ENCODE measurements at regions not wholly inside any gene's neighbourhood (a gene's known extent, or its start where the extent isn't known, plus 50 kb on each side); places are given as distances from the start of the nearest gene placed in this dataset.

DNA sequence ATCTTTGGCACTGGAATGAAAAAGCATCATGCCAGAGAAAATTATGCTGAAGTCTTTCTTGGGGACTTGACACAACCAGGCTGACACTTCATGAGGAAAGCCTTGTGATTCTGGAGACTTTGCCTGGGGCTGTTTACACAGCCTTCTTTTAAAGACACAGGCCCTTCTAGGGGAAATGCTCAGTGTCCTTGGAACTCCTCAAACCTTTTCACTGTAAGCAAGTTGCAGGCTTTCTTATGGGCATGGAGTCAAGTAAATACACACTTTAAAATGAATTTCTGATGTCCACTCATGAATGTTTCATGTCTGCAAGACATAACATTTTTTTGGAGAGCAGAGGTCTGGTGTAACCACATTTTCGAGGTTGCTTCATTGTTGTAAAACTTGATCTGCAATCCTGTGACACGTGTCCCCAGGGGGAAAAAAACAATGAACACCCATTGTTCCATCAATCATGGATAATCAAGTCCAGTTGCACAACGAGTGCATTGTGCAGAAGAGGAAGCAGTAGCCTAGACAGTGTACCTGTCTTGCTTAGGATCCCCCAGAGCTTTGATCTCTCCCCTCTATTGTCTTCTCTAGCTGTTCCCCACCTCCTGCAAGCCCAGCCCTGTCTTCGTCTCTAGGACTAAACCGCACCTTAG, 155.1 kb upstream of the PRICKLE1 start:
- no peak overlapping the region for H3K9ac ChIP-seq (ENCODE audit: low read depth, low read length)
- no peak overlapping the region for H3K27ac ChIP-seq (ENCODE audit: low read length)
- peaks cover 19% of the 10 kb centered on the region; the same call in 1 of the 2 replicates for H3K9me3 ChIP-seq (ENCODE audit: insufficient read depth, low read depth, low read length)
- H3K36me3 ChIP-seq (ENCODE audit: insufficient read depth, low read depth, low read length) = 0 out of 2 replicates have a peak, but pooled peaks cover 4% of the 10 kb centered on the region
- no peak overlapping the region; the same call in 1 of the 2 replicates for H3K4me3 ChIP-seq (ENCODE audit: low read length)
- no peaks in the 10 kb centered on the region for H3K27me3 ChIP-seq (ENCODE audit: insufficient read depth, low read length)
- no peaks in the 10 kb centered on the region for H3K4me1 ChIP-seq (ENCODE audit: insufficient read depth, low read length)

DNA sequence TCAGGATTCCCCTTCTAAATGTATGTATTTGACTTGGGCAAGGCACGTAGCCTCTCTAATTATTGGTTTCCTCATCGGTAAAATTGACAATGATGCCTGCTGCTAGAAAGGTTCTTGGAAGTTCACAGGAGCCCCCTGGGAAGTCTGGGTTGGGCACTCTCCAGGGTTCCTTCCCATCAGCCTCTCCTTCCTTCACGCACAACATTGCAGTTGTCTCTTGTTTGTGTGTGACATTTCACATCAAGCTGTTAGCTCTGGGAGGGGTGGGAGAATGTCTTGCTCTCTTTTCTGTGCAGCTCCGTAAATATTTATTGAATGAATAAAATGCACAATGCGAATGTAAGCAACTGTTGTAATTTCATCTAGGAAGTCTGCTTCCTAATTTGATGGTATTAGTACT, 153.2 kb upstream of the PRICKLE1 start:
- peaks cover 19% of the 10 kb centered on the region; the same call in 1 of the 2 replicates for H3K9me3 ChIP-seq (ENCODE audit: insufficient read depth, low read depth, low read length)
- 0 out of 2 replicates have a peak, but pooled peaks cover 4% of the 10 kb centered on the region for H3K36me3 ChIP-seq (ENCODE audit: insufficient read depth, low read depth, low read length)
- no peak overlapping the region for H3K27ac ChIP-seq (ENCODE audit: low read length)
- H3K27me3 ChIP-seq (ENCODE audit: insufficient read depth, low read length) = no peaks in the 10 kb centered on the region
- H3K4me3 ChIP-seq (ENCODE audit: low read length) = no peak overlapping the region
- no peaks in the 10 kb centered on the region for H3K4me1 ChIP-seq (ENCODE audit: insufficient read depth, low read length)
- no peak overlapping the region for H3K9ac ChIP-seq (ENCODE audit: low read depth, low read length)

- no peak overlapping the region for H3K4me3 ChIP-seq (ENCODE audit: low read length)
Measured at GRCh38 chr12:42741771-42742510, 152.4 kb upstream of the PRICKLE1 start.

DNA sequence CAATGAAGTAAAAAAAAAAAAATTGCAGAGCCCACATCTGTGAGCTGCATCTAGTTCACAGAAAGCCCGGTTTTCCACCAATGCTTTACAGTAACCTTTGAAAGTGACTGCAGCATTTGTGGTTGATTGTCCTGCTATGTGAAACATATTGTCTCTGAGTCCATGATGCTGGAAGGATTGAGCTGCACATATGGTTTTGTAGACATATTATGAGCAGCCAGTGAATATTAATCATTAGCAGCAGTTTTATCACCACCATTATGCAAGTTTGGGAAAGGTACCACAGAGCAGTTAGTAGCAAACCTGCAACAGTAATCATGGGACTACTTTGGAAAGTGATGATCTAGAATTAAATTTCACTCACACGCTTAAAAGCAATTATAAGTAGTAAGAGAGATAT, 151.5 kb upstream of the PRICKLE1 start:
- 0 out of 2 replicates have a peak, but pooled peaks cover 1% of the 10 kb centered on the region for H3K36me3 ChIP-seq (ENCODE audit: insufficient read depth, low read depth, low read length)

More at GRCh38 chr12:42741771-42742510, 152.4 kb upstream of the PRICKLE1 start:
- peaks cover 15% of the 10 kb centered on the region; the same call in 1 of the 2 replicates for H3K9me3 ChIP-seq (ENCODE audit: insufficient read depth, low read depth, low read length)
- no peak overlapping the region for H3K9ac ChIP-seq (ENCODE audit: low read depth, low read length)
- no peaks in the 10 kb centered on the region for H3K4me1 ChIP-seq (ENCODE audit: insufficient read depth, low read length)
- H3K27me3 ChIP-seq (ENCODE audit: insufficient read depth, low read length) = no peaks in the 10 kb centered on the region
- 0 out of 2 replicates have a peak, but pooled peaks cover 4% of the 10 kb centered on the region for H3K36me3 ChIP-seq (ENCODE audit: insufficient read depth, low read depth, low read length)
- H3K27ac ChIP-seq (ENCODE audit: low read length) = no peak overlapping the region

DNA sequence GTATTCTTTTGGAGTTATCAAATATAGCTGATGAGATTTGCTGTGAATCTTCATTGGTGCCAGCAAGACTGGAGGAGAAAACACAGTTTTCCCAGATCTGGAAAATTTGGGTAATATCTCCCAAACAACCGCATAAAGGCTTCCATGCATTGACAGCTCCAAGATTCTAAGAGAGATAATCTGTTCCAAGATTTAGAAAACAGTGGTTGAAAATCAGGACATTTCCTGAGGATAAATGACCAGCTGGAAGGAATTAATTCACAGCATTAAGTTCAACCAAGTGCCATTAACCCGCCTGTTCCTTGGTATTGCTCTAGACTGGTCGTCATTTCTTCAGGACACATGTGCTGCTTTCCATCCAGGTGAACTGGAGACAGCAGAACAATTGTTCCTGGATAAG, 147.9 kb upstream of the PRICKLE1 start:
- Histone ChIP-seq H3K27ac (ENCODE audit: low read length) (no peak overlapping the region), H3K9ac (ENCODE audit: low read depth, low read length) (no peak overlapping the region), H3K27me3 (ENCODE audit: insufficient read depth, low read length) (no peaks in the 10 kb centered on the region), H3K36me3 (ENCODE audit: insufficient read depth, low read depth, low read length) (no peaks in the 10 kb centered on the region), H3K9me3 (ENCODE audit: insufficient read depth, low read depth, low read length) (no peaks in the 10 kb centered on the region), H3K4me3 (ENCODE audit: low read length) (no peak overlapping the region), H3K4me1 (ENCODE audit: insufficient read depth, low read length) (peaks cover 4% of the 10 kb centered on the region; the same call in 1 of the 2 replicates)

More for the DNA sequence above, 151.5 kb upstream of the PRICKLE1 start:
- no peak overlapping the region for H3K4me3 ChIP-seq (ENCODE audit: low read length)
- H3K27me3 ChIP-seq (ENCODE audit: insufficient read depth, low read length) = no peaks in the 10 kb centered on the region
- no peak overlapping the region for H3K27ac ChIP-seq (ENCODE audit: low read length)
- H3K4me1 ChIP-seq (ENCODE audit: insufficient read depth, low read length) = peaks cover 3% of the 10 kb centered on the region; the same call in 1 of the 2 replicates
- H3K9me3 ChIP-seq (ENCODE audit: insufficient read depth, low read depth, low read length) = peaks cover 7% of the 10 kb centered on the region; the same call in 1 of the 2 replicates
- no peak overlapping the region for H3K9ac ChIP-seq (ENCODE audit: low read depth, low read length)

GRCh38 chr12:42735861-42736361, 146.4 kb upstream of the PRICKLE1 start:
- Histone ChIP-seq H3K4me1 (ENCODE audit: insufficient read depth, low read length) (peaks cover 4% of the 10 kb centered on the region; the same call in 1 of the 2 replicates), H3K9ac (ENCODE audit: low read depth, low read length) (no peak overlapping the region), H3K9me3 (ENCODE audit: insufficient read depth, low read depth, low read length) (no peaks in the 10 kb centered on the region), H3K4me3 (ENCODE audit: low read length) (no peak overlapping the region), H3K36me3 (ENCODE audit: insufficient read depth, low read depth, low read length) (no peaks in the 10 kb centered on the region), H3K27me3 (ENCODE audit: insufficient read depth, low read length) (no peaks in the 10 kb centered on the region), H3K27ac (ENCODE audit: low read length) (no peak overlapping the region)

GRCh38 chr12:42733911-42734310, 144.4 kb upstream of the PRICKLE1 start:
- Histone ChIP-seq H3K4me3 (ENCODE audit: low read length) (no peak overlapping the region), H3K27ac (ENCODE audit: low read length) (no peak overlapping the region), H3K4me1 (ENCODE audit: insufficient read depth, low read length) (peaks cover 4% of the 10 kb centered on the region; the same call in 1 of the 2 replicates), H3K9me3 (ENCODE audit: insufficient read depth, low read depth, low read length) (no peaks in the 10 kb centered on the region), H3K9ac (ENCODE audit: low read depth, low read length) (no peak overlapping the region), H3K27me3 (ENCODE audit: insufficient read depth, low read length) (no peaks in the 10 kb centered on the region), H3K36me3 (ENCODE audit: insufficient read depth, low read depth, low read length) (no peaks in the 10 kb centered on the region)

DNA sequence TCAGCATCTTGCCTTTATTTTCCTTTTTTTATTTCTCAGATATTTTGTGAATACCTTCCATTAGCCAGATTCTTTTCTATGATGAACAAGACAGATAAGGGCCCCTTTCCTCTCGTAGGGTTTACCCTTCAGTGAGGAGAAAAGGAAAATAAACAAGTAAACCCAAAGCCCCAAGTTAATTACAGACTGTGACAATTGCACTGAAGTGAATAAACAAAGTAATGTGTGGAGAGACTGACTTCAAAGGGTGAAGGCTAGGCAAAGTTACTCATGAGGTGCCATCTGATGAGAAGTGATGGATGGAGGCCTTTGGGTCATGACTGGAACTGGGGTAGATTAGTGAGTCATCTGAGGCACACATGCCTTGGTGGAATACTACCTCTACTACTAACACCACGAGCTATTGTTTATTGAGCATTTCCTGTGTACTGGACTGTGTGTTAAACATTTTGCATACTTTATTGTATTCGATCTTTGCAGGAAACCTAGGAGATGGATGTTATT, 143.4 kb upstream of the PRICKLE1 start:
- Histone ChIP-seq H3K36me3 (ENCODE audit: insufficient read depth, low read depth, low read length) (no peaks in the 10 kb centered on the region), H3K4me1 (ENCODE audit: insufficient read depth, low read length) (peaks cover 4% of the 10 kb centered on the region; the same call in 1 of the 2 replicates), H3K27ac (ENCODE audit: low read length) (no peak overlapping the region), H3K9me3 (ENCODE audit: insufficient read depth, low read depth, low read length) (no peaks in the 10 kb centered on the region), H3K4me3 (ENCODE audit: low read length) (no peak overlapping the region), H3K9ac (ENCODE audit: low read depth, low read length) (no peak overlapping the region), H3K27me3 (ENCODE audit: insufficient read depth, low read length) (no peaks in the 10 kb centered on the region)

DNA sequence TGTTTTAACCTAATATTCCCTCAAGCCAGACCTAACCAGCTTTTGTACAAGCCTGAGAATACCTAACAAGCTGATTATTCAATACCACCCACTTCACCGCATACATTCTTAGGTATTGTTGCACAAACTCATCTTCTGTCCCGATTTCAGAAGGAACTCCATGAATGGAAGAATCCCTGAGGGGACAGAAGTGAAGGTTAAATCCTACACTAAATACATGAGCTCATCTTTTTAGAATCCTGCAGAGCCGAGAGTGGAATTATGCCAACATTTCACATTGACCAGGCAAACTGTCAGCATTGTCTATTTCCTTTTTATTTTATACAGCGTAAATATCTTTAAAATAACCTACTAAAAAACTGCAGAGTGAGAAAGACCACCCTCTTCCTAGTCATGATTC, 140.7 kb upstream of the PRICKLE1 start:
- Histone ChIP-seq H3K4me3 (ENCODE audit: low read length) (no peak overlapping the region), H3K36me3 (ENCODE audit: insufficient read depth, low read depth, low read length) (no peaks in the 10 kb centered on the region), H3K4me1 (ENCODE audit: insufficient read depth, low read length) (no peaks in the 10 kb centered on the region), H3K9ac (ENCODE audit: low read depth, low read length) (no peak overlapping the region), H3K9me3 (ENCODE audit: insufficient read depth, low read depth, low read length) (peaks cover 16% of the 10 kb centered on the region), H3K27ac (ENCODE audit: low read length) (no peak overlapping the region), H3K27me3 (ENCODE audit: insufficient read depth, low read length) (no peaks in the 10 kb centered on the region)

- Histone ChIP-seq H3K36me3 (ENCODE audit: insufficient read depth, low read depth, low read length) (no peaks in the 10 kb centered on the region), H3K9ac (ENCODE audit: low read depth, low read length) (no peak overlapping the region), H3K27ac (ENCODE audit: low read length) (no peak overlapping the region), H3K4me3 (ENCODE audit: low read length) (no peak overlapping the region), H3K4me1 (ENCODE audit: insufficient read depth, low read length) (no peaks in the 10 kb centered on the region), H3K27me3 (ENCODE audit: insufficient read depth, low read length) (no peaks in the 10 kb centered on the region), H3K9me3 (ENCODE audit: insufficient read depth, low read depth, low read length) (peaks cover 19% of the 10 kb centered on the region)
Measured at GRCh38 chr12:42729535-42729900, 140.0 kb upstream of the PRICKLE1 start.

DNA sequence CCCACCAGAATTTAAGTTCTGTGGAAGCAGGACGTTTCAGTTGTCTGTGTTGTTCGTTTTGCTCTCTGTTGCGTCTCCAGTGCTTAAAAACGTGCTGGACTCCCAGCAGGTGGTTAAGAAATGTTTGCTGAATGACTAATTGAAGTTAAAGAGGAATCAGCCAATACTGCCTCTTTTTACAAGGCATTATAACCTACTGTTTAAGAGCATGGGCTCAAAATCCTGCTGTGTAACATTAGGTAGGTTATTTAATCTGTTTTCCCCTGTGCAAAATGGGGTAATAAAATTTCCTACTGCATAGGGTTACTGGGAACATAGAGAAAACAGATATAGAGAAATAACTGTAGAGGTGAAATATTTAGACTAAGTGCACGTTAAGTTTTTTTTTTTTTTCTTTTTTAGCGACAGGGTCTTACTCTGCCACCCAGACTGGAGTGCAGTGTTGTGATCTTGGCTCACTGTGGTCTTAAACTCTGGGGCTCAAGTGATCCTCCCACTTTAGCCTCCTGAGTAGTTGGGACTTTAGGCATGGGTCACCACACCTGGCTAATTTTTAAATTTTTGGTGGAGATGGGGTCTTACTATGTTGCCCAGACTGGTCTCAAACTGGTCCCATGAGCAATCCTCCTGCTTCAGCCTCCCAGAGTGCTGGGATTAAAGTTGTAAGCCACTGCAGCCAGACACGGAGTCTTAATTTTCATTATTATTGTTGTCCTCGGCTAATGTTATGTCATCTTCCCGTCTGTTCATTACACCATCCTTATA, 139.4 kb upstream of the PRICKLE1 start:
- no peak overlapping the region for H3K4me3 ChIP-seq (ENCODE audit: low read length)
- no peak overlapping the region for H3K27ac ChIP-seq (ENCODE audit: low read length)
- H3K9ac ChIP-seq (ENCODE audit: low read depth, low read length) = no peak overlapping the region
- H3K9me3 ChIP-seq (ENCODE audit: insufficient read depth, low read depth, low read length) = peaks cover 22% of the 10 kb centered on the region
- H3K27me3 ChIP-seq (ENCODE audit: insufficient read depth, low read length) = no peaks in the 10 kb centered on the region
- no peaks in the 10 kb centered on the region for H3K36me3 ChIP-seq (ENCODE audit: insufficient read depth, low read depth, low read length)
- no peaks in the 10 kb centered on the region for H3K4me1 ChIP-seq (ENCODE audit: insufficient read depth, low read length)
